HUES48 (cell line): ENCODE measurements at regions not wholly inside any gene's neighbourhood (a gene's known extent, or its start where the extent isn't known, plus 50 kb on each side); places are given as distances from the start of the nearest gene placed in this dataset.

ENCODE experiments used
- H3K27ac ChIP-seq: one replicate; pipeline ENCODE4 v1.7.0; 2013; ENCODE audit warnings: low read depth, low read length, inconsistent platforms
- H3K27me3 ChIP-seq: 2 replicates; pipeline ENCODE4 v1.6.1; 2013; ENCODE audit warnings: mild to moderate bottlenecking, low read length; ENCODE audit not compliant: control insufficient read depth, insufficient read depth
- H3K36me3 ChIP-seq: 2 replicates; pipeline ENCODE4 v1.6.1; 2013; ENCODE audit warnings: low read length; ENCODE audit not compliant: control insufficient read depth, insufficient read depth
- H3K4me1 ChIP-seq: 2 replicates; pipeline ENCODE4 v1.6.1; 2013; ENCODE audit warnings: mild to moderate bottlenecking, low read length; ENCODE audit not compliant: control insufficient read depth, insufficient read depth
- H3K4me3 ChIP-seq: 2 replicates; pipeline ENCODE4 v1.5.1; 2013; ENCODE audit warnings: mild to moderate bottlenecking, low read depth, low read length
- H3K9ac ChIP-seq: 2 replicates; pipeline ENCODE4 v1.6.1; 2013; ENCODE audit warnings: mild to moderate bottlenecking, low read depth, low read length, moderate library complexity
- H3K9me3 ChIP-seq: 2 replicates; pipeline ENCODE4 v1.6.1; 2013; ENCODE audit warnings: low read length; ENCODE audit not compliant: control insufficient read depth, insufficient read depth

- no peak overlapping the region for H3K27ac ChIP-seq
- peaks cover 8% of the 10 kb centered on the region for H3K4me1 ChIP-seq
- H3K4me3 ChIP-seq: no peak overlapping the region
- no peaks in the 10 kb centered on the region for H3K9me3 ChIP-seq
- H3K27me3 ChIP-seq: no peaks in the 10 kb centered on the region
- no peaks in the 10 kb centered on the region for H3K36me3 ChIP-seq
- no peak overlapping the region for H3K9ac ChIP-seq
These were observed 87.6 kb upstream of the DOCK9 start for GRCh38 chr13:99065235-99066015.

GRCh38 chr13:99066219-99066618 lies 88.4 kb upstream of the DOCK9 start:
- Histone ChIP-seq H3K4me1 (peaks cover 8% of the 10 kb centered on the region), H3K27ac (no peak overlapping the region), H3K9me3 (no peaks in the 10 kb centered on the region), H3K36me3 (no peaks in the 10 kb centered on the region), H3K9ac (no peak overlapping the region), H3K27me3 (no peaks in the 10 kb centered on the region), H3K4me3 (no peak overlapping the region)

- H3K4me3 ChIP-seq: no peak overlapping the region
- no peak overlapping the region for H3K27ac ChIP-seq
- peaks cover 8% of the 10 kb centered on the region for H3K4me1 ChIP-seq
- no peaks in the 10 kb centered on the region for H3K9me3 ChIP-seq
- no peaks in the 10 kb centered on the region for H3K27me3 ChIP-seq
- no peaks in the 10 kb centered on the region for H3K36me3 ChIP-seq
- H3K9ac ChIP-seq: no peak overlapping the region
These were observed 89.5 kb upstream of the DOCK9 start for GRCh38 chr13:99067159-99067985.

- H3K9me3 ChIP-seq: no peaks in the 10 kb centered on the region
- no peak overlapping the region for H3K4me3 ChIP-seq
- H3K9ac ChIP-seq: no peak overlapping the region
These were observed 93.3 kb upstream of the DOCK9 start for GRCh38 chr13:99071211-99071610.

GRCh38 chr13:99071666-99072065 lies 93.8 kb upstream of the DOCK9 start:
- Histone ChIP-seq H3K4me1 (peaks cover 5% of the 10 kb centered on the region), H3K4me3 (no peak overlapping the region), H3K27ac (no peak overlapping the region), H3K9ac (no peak overlapping the region), H3K27me3 (no peaks in the 10 kb centered on the region), H3K9me3 (no peaks in the 10 kb centered on the region), H3K36me3 (no peaks in the 10 kb centered on the region)

More at GRCh38 chr13:99071211-99071610, 93.3 kb upstream of the DOCK9 start:
- Histone ChIP-seq H3K4me1 (peaks cover 8% of the 10 kb centered on the region), H3K27me3 (no peaks in the 10 kb centered on the region), H3K27ac (no peak overlapping the region), H3K36me3 (no peaks in the 10 kb centered on the region)

- Histone ChIP-seq H3K4me1 (no peaks in the 10 kb centered on the region), H3K27me3 (no peaks in the 10 kb centered on the region), H3K36me3 (no peaks in the 10 kb centered on the region), H3K9ac (no peak overlapping the region), H3K27ac (no peak overlapping the region), H3K9me3 (no peaks in the 10 kb centered on the region), H3K4me3 (no peak overlapping the region)
These were observed 94.5 kb upstream of the DOCK9 start for GRCh38 chr13:99072356-99072755.

GRCh38 chr13:99072941-99073340 lies 95.1 kb upstream of the DOCK9 start:
- no peak overlapping the region for H3K27ac ChIP-seq
- no peaks in the 10 kb centered on the region for H3K36me3 ChIP-seq
- H3K9me3 ChIP-seq: no peaks in the 10 kb centered on the region
- no peak overlapping the region for H3K4me3 ChIP-seq
- no peaks in the 10 kb centered on the region for H3K27me3 ChIP-seq
- no peaks in the 10 kb centered on the region for H3K4me1 ChIP-seq
- no peak overlapping the region for H3K9ac ChIP-seq

- H3K27ac ChIP-seq: no peak overlapping the region
- H3K9ac ChIP-seq: no peak overlapping the region
- no peaks in the 10 kb centered on the region for H3K27me3 ChIP-seq
- no peaks in the 10 kb centered on the region for H3K4me1 ChIP-seq
- H3K36me3 ChIP-seq: no peaks in the 10 kb centered on the region
- no peaks in the 10 kb centered on the region for H3K9me3 ChIP-seq
- H3K4me3 ChIP-seq: no peak overlapping the region
These were observed 96.8 kb upstream of the DOCK9 start for GRCh38 chr13:99074693-99075092.

GRCh38 chr13:99075268-99076191 lies 97.7 kb upstream of the DOCK9 start:
- Histone ChIP-seq H3K9me3 (no peaks in the 10 kb centered on the region), H3K27me3 (no peaks in the 10 kb centered on the region), H3K4me3 (no peak overlapping the region), H3K4me1 (no peaks in the 10 kb centered on the region), H3K36me3 (no peaks in the 10 kb centered on the region), H3K9ac (no peak overlapping the region), H3K27ac (no peak overlapping the region)

GRCh38 chr13:99078017-99078771 lies 100.3 kb upstream of the DOCK9 start:
- Histone ChIP-seq H3K9me3 (no peaks in the 10 kb centered on the region), H3K9ac (no peak overlapping the region), H3K4me3 (no peak overlapping the region), H3K27ac (no peak overlapping the region), H3K4me1 (no peaks in the 10 kb centered on the region), H3K27me3 (no peaks in the 10 kb centered on the region), H3K36me3 (no peaks in the 10 kb centered on the region)
